HG02973 (cell line): ENCODE measurements at regions not wholly inside any gene's neighbourhood (a gene's known extent, or its start where the extent isn't known, plus 50 kb on each side); places are given as distances from the start of the nearest gene placed in this dataset.

Experiments used
- ATAC-seq: cut with Tn5 transposase; IDR thresholded peaks from one replicate; pipeline ENCODE4 v1.9.1; 2021; ENCODE audit warnings: moderate library complexity; ENCODE audit not compliant: unreplicated experiment

DNA sequence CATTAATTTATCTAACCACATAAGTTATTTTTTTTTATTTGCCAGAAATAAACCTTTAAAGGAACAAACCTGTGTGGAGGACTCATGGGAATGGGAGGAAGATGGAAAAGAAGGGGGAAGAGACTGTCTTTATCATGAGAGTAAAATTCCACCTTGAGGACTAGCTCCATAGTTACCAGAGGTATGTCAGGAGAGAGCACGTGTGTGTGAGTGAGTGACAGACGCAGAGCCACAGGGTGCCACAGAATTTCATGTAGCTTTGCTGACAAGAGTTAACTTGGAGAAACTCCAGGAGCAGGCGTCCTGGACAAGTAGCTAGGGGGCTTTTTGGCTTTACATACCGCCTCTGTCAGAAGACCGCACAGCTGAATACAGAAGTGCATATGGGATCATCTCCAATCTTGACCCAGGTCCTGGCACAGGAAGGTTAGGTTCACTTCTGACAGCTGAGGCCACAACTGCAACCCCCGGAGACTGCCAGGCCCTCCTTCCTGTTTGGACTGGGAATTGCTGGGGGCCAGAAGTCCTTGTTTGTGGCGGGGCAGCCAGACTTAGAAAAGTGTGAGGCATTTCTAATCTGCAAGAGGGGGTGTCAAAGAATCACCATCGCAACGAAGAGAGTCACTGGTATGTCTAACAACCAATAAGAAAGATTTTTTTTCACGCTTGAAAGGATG lies 197.8 kb upstream of the TPM1 start:
- no peak for ATAC-seq

DNA sequence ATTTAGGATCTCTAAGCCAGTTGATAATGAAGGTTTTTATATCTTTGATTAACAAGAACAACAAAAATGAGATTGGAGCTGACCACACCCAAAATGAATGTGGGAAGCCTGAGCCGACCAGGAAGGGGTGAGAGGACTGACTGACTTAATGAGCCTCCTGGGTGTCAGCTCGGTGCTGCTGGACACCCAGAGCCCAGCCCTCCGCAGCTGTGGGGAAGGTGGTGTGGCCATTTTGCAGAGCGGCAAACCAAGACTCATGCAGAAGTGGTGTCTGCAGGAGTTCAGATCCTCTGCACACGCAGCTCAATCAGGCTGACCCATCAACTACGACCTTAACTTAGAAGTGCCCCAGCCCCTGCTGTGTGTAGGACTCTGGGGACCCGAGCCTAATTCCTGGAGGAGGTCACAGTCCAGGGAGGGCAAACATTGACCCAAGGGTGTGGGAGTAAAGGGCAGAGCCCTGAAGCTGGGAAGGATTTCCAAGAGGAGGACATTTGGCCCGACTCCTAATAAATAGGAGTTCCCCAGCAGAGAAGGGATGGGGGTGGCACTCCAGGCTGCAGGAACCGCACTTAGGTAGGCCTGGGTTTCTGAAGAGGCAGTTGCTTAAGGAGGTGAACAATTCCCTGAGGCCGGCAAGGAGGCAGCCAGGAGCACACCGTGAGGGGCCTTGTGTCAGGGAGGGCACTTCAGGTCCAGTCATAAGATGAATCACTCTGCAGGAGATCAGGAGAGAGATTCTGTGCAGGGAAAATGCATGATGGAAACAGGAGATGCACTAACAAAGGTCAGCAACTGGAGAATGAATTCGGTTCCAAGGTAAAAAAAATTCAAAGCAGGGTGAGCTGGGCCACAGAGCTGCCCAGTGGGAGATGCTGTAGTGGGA lies 197.1 kb upstream of the TPM1 start:
- ATAC-seq: no peak

DNA sequence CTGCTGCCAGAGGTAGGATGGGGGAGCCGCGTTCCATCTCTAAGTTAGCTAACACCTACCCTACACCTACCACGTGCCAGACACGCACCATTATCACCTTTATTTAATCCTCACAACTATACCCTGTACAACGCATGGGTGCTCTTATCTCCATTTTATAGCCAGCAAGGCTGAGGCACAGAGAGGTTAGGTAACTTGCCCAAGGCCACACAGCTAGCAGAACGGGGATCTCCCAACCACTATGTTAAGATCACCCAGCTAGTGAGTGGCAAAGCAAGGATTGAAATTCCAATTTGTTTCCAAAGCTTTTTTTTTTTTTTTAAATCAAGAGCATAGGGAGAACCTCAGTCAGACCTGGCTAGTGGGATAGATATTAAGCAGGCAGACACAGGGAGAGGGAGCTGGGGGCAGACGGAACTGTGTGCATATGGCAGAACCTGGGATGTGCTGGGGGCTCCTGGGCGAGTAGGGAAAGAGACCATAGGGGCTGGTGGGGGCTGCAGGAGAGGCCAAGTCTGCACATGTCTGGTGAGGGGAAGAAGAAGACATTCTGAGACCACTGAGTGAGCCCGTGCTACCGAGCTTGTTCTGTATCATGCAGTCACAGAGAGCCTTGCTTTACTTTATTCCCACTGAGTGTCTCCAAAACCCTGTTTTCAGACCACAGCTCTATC lies 196.3 kb upstream of the TPM1 start:
- ATAC-seq: no peak

DNA sequence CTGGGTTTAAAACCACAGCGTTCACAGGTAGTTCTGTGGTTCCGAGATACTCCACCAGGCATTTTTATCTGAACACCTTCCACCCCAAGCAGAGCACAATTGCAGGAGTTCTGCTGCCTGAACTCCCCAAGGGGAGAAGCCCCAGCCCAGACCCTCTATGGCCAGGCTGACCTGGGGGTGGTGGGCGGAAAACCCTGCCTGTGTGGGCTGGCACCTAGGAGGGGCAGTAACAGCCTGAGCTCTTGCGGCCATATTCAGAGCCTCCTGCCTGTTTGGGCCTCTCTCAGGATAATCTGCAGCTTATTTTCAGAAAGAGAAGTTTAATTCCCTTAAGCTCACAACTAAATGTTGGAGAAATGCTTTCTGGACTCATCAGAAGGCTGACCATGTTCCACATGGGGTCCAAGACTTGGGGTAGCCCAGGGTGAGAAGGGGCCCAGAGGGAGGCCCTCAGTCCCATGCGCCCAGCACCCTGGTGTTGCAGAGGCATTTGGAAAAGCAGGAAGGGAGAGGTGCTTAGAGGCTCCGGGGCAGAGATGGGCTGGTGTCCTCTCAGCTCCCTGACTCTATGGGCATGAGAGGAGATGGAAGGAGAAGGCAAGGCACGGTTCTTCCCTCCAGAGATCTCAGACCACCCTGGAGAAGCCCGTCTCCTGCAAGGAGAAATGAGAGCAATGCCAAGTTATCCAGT lies 195.6 kb upstream of the TPM1 start:
- ATAC-seq: no peak

DNA sequence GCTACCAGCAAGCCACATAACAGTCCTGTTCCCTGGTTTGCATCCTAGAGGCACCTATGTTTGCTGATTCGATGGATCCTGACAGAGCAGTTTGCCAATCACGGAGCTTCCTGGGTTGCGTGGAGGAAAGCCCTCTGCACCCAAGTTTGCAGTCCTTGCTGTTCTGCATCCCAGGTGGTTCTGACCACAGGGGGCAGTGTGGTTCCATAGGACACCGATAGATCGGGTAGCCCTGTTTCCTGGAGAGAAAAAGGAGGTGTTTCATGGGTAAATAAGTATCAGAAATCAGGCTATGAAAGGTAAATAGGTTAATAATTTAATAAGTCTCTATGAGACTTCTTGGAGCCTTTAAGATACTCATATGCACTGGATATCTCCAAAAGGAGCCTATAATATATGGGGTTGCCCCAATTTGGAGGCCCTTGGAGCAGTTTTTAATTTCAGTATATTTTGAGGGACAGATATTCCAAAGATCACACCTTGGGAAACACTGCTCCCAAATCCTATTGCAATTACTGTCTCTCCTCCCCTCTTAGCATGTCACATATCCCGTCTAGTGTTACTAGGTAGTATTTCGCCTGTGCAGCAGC lies 194.6 kb upstream of the TPM1 start:
- no peak for ATAC-seq

DNA sequence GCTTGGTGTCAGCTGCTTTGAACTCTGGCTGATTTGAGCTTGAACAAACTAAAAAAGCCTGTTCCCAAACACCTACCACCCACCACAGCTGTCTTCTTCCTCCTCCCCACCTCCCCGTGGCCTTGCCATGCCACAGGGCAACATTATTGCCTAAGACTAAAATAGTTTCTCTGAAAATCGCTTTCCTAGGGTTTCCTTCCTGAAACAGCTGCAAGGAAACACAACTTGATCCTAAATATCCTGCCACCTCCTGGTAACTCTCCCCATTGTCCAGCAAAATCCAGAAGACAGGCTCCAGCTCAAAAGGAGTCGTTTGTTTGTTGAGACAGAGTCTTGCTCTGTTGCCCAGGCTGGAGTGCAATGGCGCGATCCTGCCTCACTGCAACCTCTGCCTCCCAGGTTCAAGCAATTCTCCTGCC lies 193.9 kb upstream of the TPM1 start:
- no peak for ATAC-seq

DNA sequence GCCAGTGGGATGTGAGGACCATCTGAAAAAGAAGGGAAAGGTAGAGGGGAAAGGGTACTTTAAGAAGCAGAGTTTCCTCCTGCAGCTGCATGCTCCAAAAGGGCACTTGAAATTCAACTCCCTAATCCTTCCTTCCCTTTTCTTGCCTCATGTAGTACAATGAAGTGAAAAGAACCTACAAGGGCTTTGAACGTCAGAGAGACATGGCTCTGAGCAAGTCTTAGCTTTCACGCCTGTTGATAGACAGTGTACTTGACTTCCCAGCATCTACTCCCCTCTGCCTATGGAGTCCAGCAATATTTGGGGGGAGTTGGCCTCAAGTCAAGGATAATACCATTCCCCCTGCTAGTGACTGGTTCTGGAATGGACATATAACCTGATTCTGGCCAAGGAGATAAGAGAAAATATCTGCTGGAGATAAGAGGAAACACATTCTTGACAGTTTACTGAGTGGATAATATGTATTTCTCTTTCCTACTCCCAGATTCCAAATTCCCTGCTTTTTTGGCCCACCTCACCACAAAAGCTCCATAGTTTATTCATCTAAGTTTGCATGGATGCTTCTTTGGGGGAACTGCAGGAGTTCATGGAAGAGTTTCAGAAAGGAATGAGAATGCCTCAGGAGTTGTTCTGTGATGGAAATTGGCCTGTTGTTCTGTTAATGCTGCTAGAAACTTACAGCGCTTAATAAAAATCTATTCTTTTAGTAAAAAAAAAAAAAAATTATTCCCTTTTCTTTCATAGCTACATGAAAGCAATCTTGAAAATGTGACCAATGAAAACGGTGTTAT lies 193.0 kb upstream of the TPM1 start:
- no peak for ATAC-seq

DNA sequence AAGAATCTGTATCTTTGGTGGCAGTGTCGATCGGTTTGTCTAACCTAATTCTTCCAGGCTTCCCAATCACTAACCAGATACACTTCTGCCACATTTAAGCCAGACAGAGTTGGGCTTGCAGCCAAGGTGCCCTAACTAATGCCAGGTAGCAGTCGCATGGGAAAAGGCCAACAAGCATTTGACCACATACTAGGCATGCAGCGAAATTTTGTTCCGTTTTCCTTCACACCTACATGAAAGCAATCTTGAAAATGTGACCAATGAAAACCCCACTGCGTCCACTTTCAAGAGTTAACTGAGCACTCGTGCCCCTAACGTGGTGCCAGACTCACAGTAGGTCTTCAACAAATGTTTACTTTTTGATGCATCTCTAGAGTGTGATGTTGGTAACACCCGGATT lies 192.2 kb upstream of the TPM1 start:
- ATAC-seq: no peak

DNA sequence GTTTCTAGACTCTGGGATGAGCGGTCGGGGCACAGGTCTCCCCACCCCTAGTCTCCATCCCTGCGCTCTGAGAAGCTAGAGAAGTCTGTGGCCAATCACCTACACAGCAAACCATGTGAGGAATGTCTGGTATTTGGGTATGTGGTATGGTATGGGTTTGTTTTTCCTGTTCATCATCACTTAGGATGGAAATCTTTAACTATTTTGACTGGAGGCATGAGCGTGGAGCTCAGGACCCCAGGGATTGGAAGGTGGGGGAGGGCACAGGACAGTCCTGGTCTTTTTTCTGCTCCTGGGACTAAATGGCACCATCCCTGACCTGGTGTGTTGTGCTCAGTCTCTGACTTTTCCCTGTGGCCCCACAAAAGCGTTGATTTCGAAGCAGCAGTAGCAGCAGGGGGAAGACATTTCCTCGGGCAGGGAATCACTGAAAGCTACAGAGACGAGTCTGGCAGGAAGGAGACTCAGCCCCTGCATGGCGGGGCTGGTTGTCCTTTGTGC lies 191.7 kb upstream of the TPM1 start:
- no peak for ATAC-seq

DNA sequence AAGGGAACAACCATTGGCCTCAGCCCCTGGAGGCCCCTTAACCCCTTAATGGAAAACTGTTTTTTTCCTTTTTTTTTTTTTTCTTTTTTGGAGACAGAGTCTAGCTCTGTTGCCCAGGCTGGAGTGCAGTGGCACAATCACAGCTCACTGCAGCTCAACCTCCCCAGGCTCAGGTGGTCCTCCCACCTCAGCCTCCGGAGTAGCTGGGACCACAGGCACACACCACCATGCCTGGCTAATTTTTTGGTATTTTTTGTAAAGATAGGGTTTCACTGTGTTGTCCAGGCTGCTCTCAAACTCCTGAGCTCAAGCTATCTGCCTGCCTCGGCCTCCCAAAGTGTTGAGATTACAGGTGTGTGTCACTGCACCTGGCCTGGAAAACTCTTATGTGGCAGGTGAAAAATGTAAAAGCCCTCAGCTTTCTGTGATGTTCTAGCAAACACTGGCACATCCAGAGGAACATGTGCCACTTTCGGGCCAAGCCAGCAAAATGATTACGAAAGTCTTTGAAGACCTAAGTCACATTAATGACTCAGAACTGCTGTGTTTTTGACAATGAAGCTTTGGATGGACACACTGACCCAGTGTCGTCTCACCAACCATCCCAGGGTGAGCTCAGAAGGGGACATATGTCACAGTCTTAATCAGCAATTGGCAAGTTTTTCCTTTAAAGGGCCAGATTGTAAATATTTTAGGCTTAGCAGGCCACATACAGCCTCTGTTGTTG lies 189.3 kb upstream of the TPM1 start:
- no peak for ATAC-seq

DNA sequence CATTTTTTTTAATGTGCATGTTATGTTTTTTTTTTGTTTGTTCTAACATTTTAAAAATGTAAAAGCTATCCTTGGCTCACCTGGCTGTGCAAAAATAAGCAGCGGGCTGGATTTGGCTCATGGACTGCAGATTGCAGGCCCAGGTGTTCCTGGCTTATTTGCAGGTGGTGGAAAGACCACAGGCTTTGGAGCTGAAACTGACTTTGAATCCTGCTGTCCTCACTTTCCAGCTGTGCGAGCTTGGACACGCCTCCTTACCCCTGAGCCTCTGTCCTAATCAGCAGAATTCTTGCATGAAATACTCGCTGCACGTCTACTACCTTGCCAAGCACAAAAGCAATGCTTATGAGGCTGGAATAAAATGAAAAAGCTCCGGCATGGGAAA lies 188.7 kb upstream of the TPM1 start:
- ATAC-seq: no peak

DNA sequence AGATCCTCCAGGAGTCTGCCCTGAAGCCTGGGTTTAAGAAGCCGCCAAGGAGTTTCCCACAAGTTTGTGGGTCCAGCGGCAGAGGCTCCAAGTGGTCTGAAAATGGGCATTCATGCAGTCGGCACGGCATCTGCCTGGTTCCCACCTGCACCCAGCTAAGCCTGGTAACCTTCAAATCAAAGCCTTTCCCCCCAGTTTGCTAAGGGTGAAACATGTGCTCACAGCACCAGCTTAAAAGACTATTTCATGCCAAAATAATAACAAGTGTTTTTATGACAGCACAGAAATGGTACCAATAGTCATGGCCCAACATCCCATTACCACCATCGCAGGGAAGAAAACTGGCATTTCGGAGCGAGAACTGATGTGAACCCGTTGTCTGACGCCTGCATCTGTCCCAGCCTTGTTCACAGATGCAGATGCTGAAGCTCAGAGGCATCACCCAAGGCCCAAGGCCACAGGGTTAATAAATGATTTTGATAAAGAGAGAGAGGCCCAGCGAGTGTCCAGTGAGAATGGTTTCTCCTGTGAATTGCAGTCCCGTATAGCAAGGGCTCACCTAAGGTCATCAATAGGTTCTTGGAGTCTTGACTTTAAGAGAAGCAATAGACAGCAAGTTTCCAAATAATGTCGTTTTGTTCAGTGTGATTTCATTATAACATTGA lies 188.0 kb upstream of the TPM1 start:
- ATAC-seq: no peak

DNA sequence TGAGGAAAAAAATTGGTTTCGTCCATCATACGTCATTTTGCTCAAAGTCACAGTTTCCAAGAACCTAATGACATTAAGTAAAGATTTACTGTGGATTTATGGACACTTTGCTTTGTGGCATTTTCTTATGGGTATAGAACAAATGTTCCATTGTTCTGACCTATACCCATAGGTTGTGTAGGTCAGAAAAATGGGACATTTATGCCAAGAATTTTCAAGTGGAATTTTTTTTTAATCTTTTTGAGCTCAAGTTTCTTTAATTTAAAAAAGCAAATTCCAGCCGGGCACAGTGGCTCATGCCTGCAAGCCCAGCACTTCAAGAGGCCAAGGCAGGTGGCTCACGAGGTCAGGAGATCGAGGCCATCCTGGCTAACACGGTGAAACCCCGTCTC lies 187.5 kb upstream of the TPM1 start:
- no peak for ATAC-seq

DNA sequence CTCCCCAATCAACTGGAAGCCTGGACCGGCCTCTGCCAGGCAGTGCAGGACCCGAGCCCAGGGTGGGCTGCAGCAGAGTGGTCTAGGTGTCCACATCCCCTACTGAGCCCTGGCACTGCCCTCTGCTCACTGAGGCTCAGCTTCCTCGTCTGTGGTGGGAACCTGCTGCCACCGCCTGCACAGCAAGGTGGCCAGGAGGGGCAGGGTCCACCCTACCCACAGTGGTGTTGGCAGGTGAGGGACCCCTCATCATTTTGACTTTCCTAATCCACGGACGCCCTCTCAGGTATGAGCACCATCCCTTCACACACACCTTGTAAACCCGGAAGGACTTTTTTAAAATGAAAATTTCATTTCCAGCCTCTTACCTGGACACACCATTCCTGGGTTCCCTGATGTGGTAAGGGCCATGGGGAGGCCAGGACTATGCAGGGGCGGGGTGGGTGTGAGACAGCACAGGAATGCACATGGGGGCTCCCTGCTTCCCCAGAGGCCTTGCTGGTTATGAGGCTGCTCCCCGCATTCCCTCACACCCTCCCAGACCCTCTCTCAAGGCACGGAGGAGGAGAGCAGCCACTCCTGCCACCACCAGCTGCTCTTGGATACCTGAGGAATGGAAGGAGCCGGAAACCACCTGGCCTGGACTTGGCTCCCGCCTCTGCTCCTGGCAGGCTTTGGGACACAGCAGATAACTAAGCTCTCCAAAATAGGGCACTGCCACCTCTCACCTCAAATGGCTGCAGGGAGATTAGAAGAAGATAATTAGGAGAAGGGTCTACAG lies 185.9 kb upstream of the TPM1 start:
- no peak for ATAC-seq

DNA sequence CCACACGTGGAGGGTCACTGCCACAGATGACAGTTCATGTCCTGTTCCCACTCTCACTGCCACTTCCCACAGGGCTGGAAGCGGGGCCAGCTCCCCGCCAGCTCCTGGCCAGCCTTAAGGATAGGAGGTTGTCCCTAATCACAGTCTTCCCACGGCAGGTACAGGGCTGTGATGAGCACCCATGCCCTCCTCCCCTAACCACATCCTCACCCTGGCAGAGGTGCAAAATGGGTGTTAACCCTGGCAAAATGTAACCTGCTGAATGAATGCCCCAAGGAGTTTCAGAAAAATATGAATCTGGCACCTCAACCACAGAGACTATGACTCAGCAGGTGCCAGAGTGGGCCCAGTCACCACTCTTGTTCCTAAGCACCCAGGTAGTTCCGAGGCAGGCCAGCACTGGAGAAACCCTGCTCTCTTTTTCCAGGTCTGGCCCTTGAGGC lies 185.1 kb upstream of the TPM1 start:
- ATAC-seq: no peak

DNA sequence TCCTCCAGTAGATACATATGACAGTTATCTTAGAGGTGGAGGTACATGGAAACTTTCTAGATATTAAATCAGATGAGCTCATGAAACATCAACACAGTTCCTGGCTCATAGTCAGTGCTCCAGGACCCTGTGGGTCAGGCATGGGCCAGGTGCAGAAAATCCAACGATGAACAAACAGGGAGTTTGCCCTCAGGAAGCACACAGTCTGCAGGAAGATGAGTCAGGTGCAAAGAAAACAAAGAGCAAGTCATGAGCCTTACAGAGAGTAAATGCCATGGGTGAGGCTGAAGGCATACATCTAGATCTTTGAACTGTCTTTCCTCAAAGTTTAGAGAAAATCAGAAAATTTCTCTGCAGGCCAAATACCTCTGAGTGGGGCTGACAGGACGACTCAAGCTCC lies 184.2 kb upstream of the TPM1 start:
- ATAC-seq: no peak

DNA sequence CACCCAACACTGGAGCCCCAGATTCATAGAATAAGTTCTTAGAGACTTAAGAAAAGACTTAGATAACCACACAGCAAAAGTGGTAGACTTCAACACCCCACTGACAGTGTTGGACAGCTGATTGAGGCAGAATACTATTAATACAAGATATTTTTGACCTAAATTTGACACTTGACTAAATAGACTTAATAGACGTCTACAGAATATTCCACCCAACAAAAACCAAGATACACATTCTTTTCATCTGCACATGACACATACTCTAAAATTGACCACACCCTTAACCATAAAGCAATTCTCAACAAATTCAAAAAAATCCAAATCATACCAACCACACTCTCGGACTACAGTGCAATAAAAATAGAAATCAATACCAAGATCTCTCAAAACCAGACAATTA lies 179.8 kb upstream of the TPM1 start:
- ATAC-seq: no peak

DNA sequence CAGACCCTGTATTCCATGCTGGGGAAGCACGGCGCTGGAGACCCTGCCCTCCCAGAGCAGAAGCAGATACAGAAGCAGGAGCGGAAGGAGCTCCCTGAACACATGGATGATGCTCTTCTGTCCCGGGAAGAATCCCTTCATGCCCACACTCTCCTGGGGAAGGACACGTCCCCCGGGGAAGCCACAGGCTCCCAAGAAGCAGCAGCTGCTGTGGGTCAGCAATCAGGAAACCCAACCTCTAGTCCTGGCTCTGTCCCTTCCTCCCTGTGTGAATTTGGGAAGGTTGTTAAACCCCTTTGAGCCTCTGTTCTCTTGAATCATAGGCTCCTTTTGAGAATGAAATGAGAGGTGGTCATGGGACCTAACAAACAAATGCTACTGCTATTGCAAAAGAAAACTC lies 176.2 kb upstream of the TPM1 start:
- ATAC-seq: no peak
